CD8-positive, alpha-beta memory T cell (primary cell): ENCODE measurements at regions not wholly inside any gene's neighbourhood (a gene's known extent, or its start where the extent isn't known, plus 50 kb on each side); places are given as distances from the start of the nearest gene placed in this dataset.

Experiments used
- CTCF ChIA-PET: fragments of 350-600 bp; sonication (Branson Sonifier 250); formaldehyde crosslinking; loops from one replicate; lab custom pipeline; 2021; ENCODE audit warnings: antibody characterized with exemption; lab: Charles Lee
- POLR2A ChIA-PET: fragments of 350-600 bp; sonication (Branson Sonifier 250); formaldehyde crosslinking; loops from one replicate; lab custom pipeline; 2021; ENCODE audit warnings: antibody characterized with exemption; lab: Charles Lee
- DNase-seq, 5 donors: peaks; one replicate each; pipeline versions ENCODE4 v3.0.0 to v3.0.0-alpha.2; 2020 to 2022; ENCODE audit warnings: mixed read lengths in 1 of 5
- H3K27ac ChIP-seq: one replicate; pipeline ENCODE4 v1.7.0; 2013; ENCODE audit warnings: low read depth, mild to moderate bottlenecking, low read length, moderate library complexity
- H3K27me3 ChIP-seq: 2 replicates; pipeline ENCODE4 v1.7.0; 2013; ENCODE audit warnings: low read length, mild to moderate bottlenecking; ENCODE audit not compliant: insufficient read depth, poor library complexity, severe bottlenecking
- H3K36me3 ChIP-seq: 2 replicates; pipeline ENCODE4 v1.7.0; 2013; ENCODE audit warnings: mild to moderate bottlenecking, low read length, moderate library complexity; ENCODE audit not compliant: insufficient read depth
- H3K4me1 ChIP-seq: 2 replicates; pipeline ENCODE4 v1.7.0; 2013; ENCODE audit warnings: mild to moderate bottlenecking, low read length, moderate library complexity; ENCODE audit not compliant: insufficient read depth
- H3K4me3 ChIP-seq: 2 replicates; pipeline ENCODE4 v1.7.0; 2013; ENCODE audit warnings: mild to moderate bottlenecking, low read length
- H3K9me3 ChIP-seq: 2 replicates; pipeline ENCODE4 v1.7.0; 2013; ENCODE audit warnings: mild to moderate bottlenecking, low read length
- H3K27ac Mint-ChIP-seq, 8 donors: one replicate each; pipeline ENCODE4 v1.8.0; 2020 to 2021; ENCODE audit warnings: mixed read lengths in 8 of 8, mild to moderate bottlenecking in 6 of 8, inconsistent platforms in 3 of 8, moderate library complexity in 3 of 8
- H3K27me3 Mint-ChIP-seq, 2 donors: one replicate each; pipeline ENCODE4 v1.8.0; 2020 to 2021; ENCODE audit warnings: mixed read lengths in 2 of 2, mild to moderate bottlenecking in 1 of 2, moderate library complexity in 1 of 2
- H3K36me3 Mint-ChIP-seq, 3 donors: one replicate each; pipeline ENCODE4 v1.8.0; 2020 to 2021; ENCODE audit warnings: mixed read lengths in 3 of 3, inconsistent platforms in 1 of 3, mild to moderate bottlenecking in 1 of 3
- H3K4me1 Mint-ChIP-seq, 3 donors: one replicate each; pipeline ENCODE4 v1.8.0; 2020 to 2021; ENCODE audit warnings: mixed read lengths in 3 of 3, inconsistent platforms in 1 of 3, mild to moderate bottlenecking in 1 of 3
- H3K4me3 Mint-ChIP-seq, 7 donors: one replicate each; pipeline ENCODE4 v1.8.0; 2020 to 2021; ENCODE audit warnings: mixed read lengths in 7 of 7, mild to moderate bottlenecking in 6 of 7, moderate library complexity in 4 of 7, inconsistent platforms in 2 of 7
- H3K9me3 Mint-ChIP-seq, 5 donors: one replicate each; pipeline ENCODE4 v1.8.0; 2020 to 2022; ENCODE audit warnings: mixed read lengths in 5 of 5, mild to moderate bottlenecking in 3 of 5, moderate library complexity in 2 of 5, inconsistent platforms in 1 of 5

GRCh38 chr2:206876216-206876860, 63.0 kb upstream of the CPO start:
- ChIA-PET POLR2A (no interaction called here), CTCF (no interaction called here)
- H3K27me3 ChIP-seq = no peaks in the 10 kb centered on the region
- no peaks in the 10 kb centered on the region for H3K36me3 ChIP-seq
- no peak overlapping the region for H3K4me3 Mint-ChIP-seq
- no peaks in the 10 kb centered on the region for H3K4me1 ChIP-seq
- H3K27me3 Mint-ChIP-seq = peaks cover 1 to 6% of the 10 kb centered on the region in 2 donors
- H3K27ac Mint-ChIP-seq = no peak overlapping the region
- no peak overlapping the region for H3K4me3 ChIP-seq
- H3K27ac ChIP-seq = no peak overlapping the region
- H3K9me3 ChIP-seq = no peaks in the 10 kb centered on the region
- no peaks in the 10 kb centered on the region for H3K36me3 Mint-ChIP-seq
- H3K9me3 Mint-ChIP-seq = no peaks in the 10 kb centered on the region
- DNase-seq = no peak
- no peaks in the 10 kb centered on the region for H3K4me1 Mint-ChIP-seq

GRCh38 chr2:206881708-206882410, 57.5 kb upstream of the CPO start:
- Mint-ChIP-seq H3K36me3 (peaks cover 0 to 2% (median 0%) of the 10 kb centered on the region in 3 donors), H3K9me3 (no peaks in the 10 kb centered on the region), H3K27me3 (peaks cover 0 to 2% of the 10 kb centered on the region in 2 donors), H3K4me1 (no peaks in the 10 kb centered on the region), H3K4me3 (no peak overlapping the region), H3K27ac (no peak overlapping the region)
- H3K36me3 ChIP-seq = no peaks in the 10 kb centered on the region
- H3K9me3 ChIP-seq = no peaks in the 10 kb centered on the region
- no peaks in the 10 kb centered on the region for H3K4me1 ChIP-seq
- ChIA-PET POLR2A (no interaction called here), CTCF (no interaction called here)
- H3K27ac ChIP-seq = no peak overlapping the region
- H3K4me3 ChIP-seq = no peak overlapping the region
- DNase-seq = no peak
- H3K27me3 ChIP-seq = no peaks in the 10 kb centered on the region

- Histone ChIP-seq H3K36me3 (no peaks in the 10 kb centered on the region), H3K27me3 (no peaks in the 10 kb centered on the region), H3K4me3 (no peak overlapping the region), H3K9me3 (no peaks in the 10 kb centered on the region), H3K27ac (no peak overlapping the region), H3K4me1 (no peaks in the 10 kb centered on the region)
- peaks cover 0 to 3% of the 10 kb centered on the region in 2 donors for H3K27me3 Mint-ChIP-seq
- POLR2A ChIA-PET = no interaction called here
- CTCF ChIA-PET = no interaction called here
- no peak overlapping the region for H3K4me3 Mint-ChIP-seq
- DNase-seq = no peak
- H3K36me3 Mint-ChIP-seq = peaks cover 0 to 2% (median 0%) of the 10 kb centered on the region in 3 donors
- no peak overlapping the region for H3K27ac Mint-ChIP-seq
- no peaks in the 10 kb centered on the region for H3K4me1 Mint-ChIP-seq
- peaks cover 0 to 2% (median 0%) of the 10 kb centered on the region in 5 donors for H3K9me3 Mint-ChIP-seq
Measured at GRCh38 chr2:206886696-206887095, 52.6 kb upstream of the CPO start.

- ChIA-PET CTCF (no interaction called here), POLR2A (no interaction called here)
- Histone ChIP-seq H3K27me3 (no peaks in the 10 kb centered on the region), H3K9me3 (no peaks in the 10 kb centered on the region), H3K4me3 (no peak overlapping the region), H3K4me1 (no peaks in the 10 kb centered on the region), H3K27ac (no peak overlapping the region), H3K36me3 (no peaks in the 10 kb centered on the region)
- Mint-ChIP-seq H3K4me1 (no peaks in the 10 kb centered on the region), H3K27ac (no peak overlapping the region), H3K36me3 (peaks cover 0 to 2% (median 0%) of the 10 kb centered on the region in 3 donors), H3K4me3 (no peak overlapping the region), H3K9me3 (peaks cover 0 to 2% (median 0%) of the 10 kb centered on the region in 5 donors), H3K27me3 (peaks cover 0 to 3% of the 10 kb centered on the region in 2 donors)
- DNase-seq = no peak
Measured at GRCh38 chr2:206887745-206888144, 51.6 kb upstream of the CPO start.
